ENCODE measurements at regions not wholly inside any gene's neighbourhood (a gene's known extent, or its start where the extent isn't known, plus 50 kb on each side); places are given as distances from the start of the nearest gene placed in this dataset.

GRCh38 chr5:88656221-88656950 is 226.6 kb downstream of the MEF2C start:
- Histone ChIP-seq H3K27me3 (ENCODE audit: insufficient read depth, low read length) (peaks cover 10% of the 10 kb centered on the region; the same call in 1 of the 2 replicates), H3K79me1 (ENCODE audit: insufficient read depth, low read depth, low read length, poor library complexity, severe bottlenecking) (no peaks in the 10 kb centered on the region), H4K5ac (ENCODE audit: insufficient read length, low read depth, low read length) (no peak overlapping the region), H3K79me2 (ENCODE audit: insufficient read depth, low read length) (no peaks in the 10 kb centered on the region), H3K56ac (ENCODE audit: insufficient read length, low read depth, low read length) (no peak overlapping the region), H4K91ac (ENCODE audit: insufficient read length, low read depth, low read length) (no peak overlapping the region), H2BK15ac (ENCODE audit: low read depth, low read length) (no peak overlapping the region), H4K8ac (replicated peaks; ENCODE audit: insufficient read length, low read depth, low read length) (no peak overlapping the region), H4K20me1 (ENCODE audit: control insufficient read depth, insufficient read depth, insufficient read length) (no peaks in the 10 kb centered on the region), H2AK5ac (ENCODE audit: insufficient read length, low read length) (no peak overlapping the region), H2AFZ (ENCODE audit: low read length) (no peak overlapping the region), H2BK12ac (ENCODE audit: insufficient read length, low read depth, low read length) (no peak overlapping the region), H3K14ac (ENCODE audit: insufficient read depth, low read length) (no peak overlapping the region), H2BK120ac (ENCODE audit: low read depth, low read length, poor library complexity, severe bottlenecking) (no peak overlapping the region), H3K9me3 (ENCODE audit: control insufficient read depth, low read depth, low read length) (no peaks in the 10 kb centered on the region), H3T11ph (ENCODE audit: low read length) (no peak overlapping the region), H3K4me2 (ENCODE audit: insufficient read depth, insufficient read length, low read length) (no peak overlapping the region), H3K18ac (ENCODE audit: insufficient read length, low read depth, low read length) (no peak overlapping the region), H3K27ac (ENCODE audit: insufficient read length, low read depth, low read length) (no peak overlapping the region), H3K23ac (ENCODE audit: insufficient read length, low read depth, low read length) (no peak overlapping the region), H3K4ac (ENCODE audit: low read depth, low read length) (no peak overlapping the region), H2BK5ac (ENCODE audit: insufficient read length, low read length) (no peak overlapping the region), H3K4me1 (ENCODE audit: insufficient read depth, low read length) (no peaks in the 10 kb centered on the region), H3K23me2 (ENCODE audit: insufficient read length, low read depth, low read length, poor library complexity, severe bottlenecking) (peaks cover 15% of the 10 kb centered on the region), H2BK20ac (ENCODE audit: low read depth, low read length, poor library complexity, severe bottlenecking) (no peak overlapping the region), H3K9ac (ENCODE audit: extremely low read depth, insufficient read length, low read length) (no peak overlapping the region)
- Mint-ChIP-seq H3K27ac (no peak overlapping the region), H3K4me1 (peaks cover 16% of the 10 kb centered on the region in 2 experiments), H3K9me3 (no peaks in the 10 kb centered on the region), H3K27me3 (ENCODE audit: low read depth) (peaks cover 57% of the 10 kb centered on the region), H3K4me3 (no peak overlapping the region), H3K36me3 (ENCODE audit: insufficient read depth in 1 of 3, low read depth in 3 of 3) (no peaks in the 10 kb centered on the region)
- no peak for TF ChIP-seq CTCF (conservative IDR thresholded peaks at IDR 0.05)
- no peak for DNase-seq
- no CpG with 5 or more reads among the region's 5 CpGs for WGBS (ENCODE audit: extremely low coverage, insufficient read length, low lambda C conversion rate)
